ENCODE measurements at regions not wholly inside any gene's neighbourhood (a gene's known extent, or its start where the extent isn't known, plus 50 kb on each side); places are given as distances from the start of the nearest gene placed in this dataset.

GRCh38 chr7:125681508-125681907 is 751.9 kb upstream of the POT1 start:
- Histone ChIP-seq H3K9me3 (no peaks in the 10 kb centered on the region), H3K36me3 (ENCODE audit: control insufficient read depth, insufficient read depth, low read length) (no peaks in the 10 kb centered on the region), H3K4me1 (no peaks in the 10 kb centered on the region), H3K4me3 (ENCODE audit: low read depth, low read length) (no peak overlapping the region), H3K27me3 (replicated peaks; ENCODE audit: control insufficient read depth, insufficient read depth, low read length) (no peaks in the 10 kb centered on the region)
- Mint-ChIP-seq H3K27me3 (ENCODE audit: insufficient read depth, unreplicated experiment) (peaks cover 3% of the 10 kb centered on the region), H3K4me3 (ENCODE audit: unreplicated experiment) (no peak overlapping the region), H3K27ac (ENCODE audit: unreplicated experiment) (no peak overlapping the region), H3K9me3 (ENCODE audit: unreplicated experiment) (no peaks in the 10 kb centered on the region), H3K4me1 (ENCODE audit: low read depth, unreplicated experiment) (no peaks in the 10 kb centered on the region), H3K36me3 (ENCODE audit: insufficient read depth, unreplicated experiment) (no peaks in the 10 kb centered on the region)
- ChIA-PET CTCF (no interaction called here), POLR2A (no interaction called here)
- no peak for TF ChIP-seq CTCF (IDR thresholded peaks at IDR 0.05; ENCODE audit: insufficient read depth in 1 of 2, low read depth in 1 of 2, low read length in 1 of 2, severe bottlenecking in 1 of 2, unreplicated experiment in 1 of 2)
- no TSS peak for BruUV-seq (replicated peaks)
- intact Hi-C loops (cut with micrococcal nuclease; ENCODE audit: unreplicated experiment) = no loop called here
- DNase-seq = no peak

GRCh38 chr7:125678771-125679170 is 749.1 kb upstream of the POT1 start:
- intact Hi-C loops (cut with micrococcal nuclease; ENCODE audit: unreplicated experiment) = no loop called here
- DNase-seq = no peak
- H3K4me3 ChIP-seq (ENCODE audit: low read depth, low read length) = no peak overlapping the region
- no TSS peak for BruUV-seq (replicated peaks)
- no peaks in the 10 kb centered on the region for H3K9me3 ChIP-seq
- no peak for TF ChIP-seq CTCF (IDR thresholded peaks at IDR 0.05; ENCODE audit: insufficient read depth in 1 of 2, low read depth in 1 of 2, low read length in 1 of 2, severe bottlenecking in 1 of 2, unreplicated experiment in 1 of 2)
- CTCF ChIA-PET = no interaction called here
- no peaks in the 10 kb centered on the region for H3K4me1 ChIP-seq
- no peaks in the 10 kb centered on the region for H3K4me1 Mint-ChIP-seq (ENCODE audit: low read depth, unreplicated experiment)
- no peaks in the 10 kb centered on the region for H3K36me3 ChIP-seq (ENCODE audit: control insufficient read depth, insufficient read depth, low read length)
- no peaks in the 10 kb centered on the region for H3K36me3 Mint-ChIP-seq (ENCODE audit: insufficient read depth, unreplicated experiment)
- H3K9me3 Mint-ChIP-seq (ENCODE audit: unreplicated experiment) = no peaks in the 10 kb centered on the region
- H3K4me3 Mint-ChIP-seq (ENCODE audit: unreplicated experiment) = no peak overlapping the region
- H3K27me3 ChIP-seq (replicated peaks; ENCODE audit: control insufficient read depth, insufficient read depth, low read length) = no peaks in the 10 kb centered on the region
- POLR2A ChIA-PET = no interaction called here
- H3K27me3 Mint-ChIP-seq (ENCODE audit: insufficient read depth, unreplicated experiment) = peaks cover 3% of the 10 kb centered on the region
- no peak overlapping the region for H3K27ac Mint-ChIP-seq (ENCODE audit: unreplicated experiment)

GRCh38 chr7:125675640-125676039 is 746.0 kb upstream of the POT1 start:
- no peak for DNase-seq
- POLR2A ChIA-PET = no interaction called here
- no peaks in the 10 kb centered on the region for H3K36me3 ChIP-seq (ENCODE audit: control insufficient read depth, insufficient read depth, low read length)
- CTCF ChIA-PET = no interaction called here
- H3K27ac Mint-ChIP-seq (ENCODE audit: unreplicated experiment) = no peak overlapping the region
- H3K27me3 Mint-ChIP-seq (ENCODE audit: insufficient read depth, unreplicated experiment) = peaks cover 3% of the 10 kb centered on the region
- intact Hi-C loops (cut with micrococcal nuclease; ENCODE audit: unreplicated experiment) = no loop called here
- no peak overlapping the region for H3K4me3 Mint-ChIP-seq (ENCODE audit: unreplicated experiment)
- no peak for TF ChIP-seq CTCF (IDR thresholded peaks at IDR 0.05; ENCODE audit: insufficient read depth in 1 of 2, low read depth in 1 of 2, low read length in 1 of 2, severe bottlenecking in 1 of 2, unreplicated experiment in 1 of 2)
- no peak overlapping the region for H3K4me3 ChIP-seq (ENCODE audit: low read depth, low read length)
- H3K27me3 ChIP-seq (replicated peaks; ENCODE audit: control insufficient read depth, insufficient read depth, low read length) = no peaks in the 10 kb centered on the region
- H3K4me1 Mint-ChIP-seq (ENCODE audit: low read depth, unreplicated experiment) = no peaks in the 10 kb centered on the region
- H3K4me1 ChIP-seq = no peaks in the 10 kb centered on the region
- no peaks in the 10 kb centered on the region for H3K9me3 ChIP-seq
- H3K9me3 Mint-ChIP-seq (ENCODE audit: unreplicated experiment) = no peaks in the 10 kb centered on the region
- H3K36me3 Mint-ChIP-seq (ENCODE audit: insufficient read depth, unreplicated experiment) = no peaks in the 10 kb centered on the region
- BruUV-seq (replicated peaks) = no TSS peak

Measured in Caco-2 (cell line).